Activated T-helper 1 cell treated with Interleukin-2 at 50 U/mL for 16 hours (primary cell): ENCODE measurements at regions not wholly inside any gene's neighbourhood (a gene's known extent, or its start where the extent isn't known, plus 50 kb on each side); places are given as distances from the start of the nearest gene placed in this dataset.
"Not testable (repeated sequence)": the region's sequence is repeated elsewhere in the genome, so short reads cannot be mapped to it uniquely, and the experiment has no call there.

Source experiments
- DNase-seq: peaks from one replicate; pipeline ENCODE4 v3.0.0-alpha.2; 2020; ENCODE audit warnings: low read depth

- DNase-seq: no peak
Observed at GRCh38 chr7:69254643-69255042, 343.6 kb upstream of the AUTS2 start.

- no peak for DNase-seq
Observed at GRCh38 chr7:69256634-69257081, 341.6 kb upstream of the AUTS2 start.

GRCh38 chr7:69257592-69257991 is 340.7 kb upstream of the AUTS2 start:
- DNase-seq: no peak

- no peak for DNase-seq
Observed at GRCh38 chr7:69259445-69259844, 338.8 kb upstream of the AUTS2 start.

- DNase-seq: no peak
Observed at GRCh38 chr7:69260023-69260422, 338.3 kb upstream of the AUTS2 start.

GRCh38 chr7:69263550-69263949 is 334.7 kb upstream of the AUTS2 start:
- no peak for DNase-seq

- DNase-seq: no peak
Observed at GRCh38 chr7:69269806-69270205, 328.5 kb upstream of the AUTS2 start.

- no peak for DNase-seq
Observed at GRCh38 chr7:69272101-69272500, 326.2 kb upstream of the AUTS2 start.

GRCh38 chr7:69276011-69276729 is 322.1 kb upstream of the AUTS2 start:
- DNase-seq: no peak

GRCh38 chr7:69277366-69277765 is 320.9 kb upstream of the AUTS2 start:
- DNase-seq: no peak

GRCh38 chr7:69282946-69283345 is 315.3 kb upstream of the AUTS2 start:
- no peak for DNase-seq

GRCh38 chr7:69283421-69283820 is 314.9 kb upstream of the AUTS2 start:
- no peak for DNase-seq

- DNase-seq: no peak
Observed at GRCh38 chr7:69285854-69286253, 312.4 kb upstream of the AUTS2 start.

- no peak for DNase-seq
Observed at GRCh38 chr7:69295977-69296376, 302.3 kb upstream of the AUTS2 start.

- no peak for DNase-seq
Observed at GRCh38 chr7:69301253-69301652, 297.0 kb upstream of the AUTS2 start.

GRCh38 chr7:69309601-69310000 is 288.7 kb upstream of the AUTS2 start:
- DNase-seq: no peak

- DNase-seq: no peak
Observed at GRCh38 chr7:69311489-69311888, 286.8 kb upstream of the AUTS2 start.

- DNase-seq: not testable (repeated sequence)
Observed at GRCh38 chr7:69313852-69314251, 284.4 kb upstream of the AUTS2 start.

- DNase-seq: no peak
Observed at GRCh38 chr7:69318794-69319193, 279.5 kb upstream of the AUTS2 start.

- no peak for DNase-seq
Observed at GRCh38 chr7:69328516-69328915, 269.8 kb upstream of the AUTS2 start.

GRCh38 chr7:69334701-69335100 is 263.6 kb upstream of the AUTS2 start:
- DNase-seq: no peak

GRCh38 chr7:69335331-69335730 is 262.9 kb upstream of the AUTS2 start:
- no peak for DNase-seq

GRCh38 chr7:69336976-69337375 is 261.3 kb upstream of the AUTS2 start:
- no peak for DNase-seq

- no peak for DNase-seq
Observed at GRCh38 chr7:69338144-69338543, 260.1 kb upstream of the AUTS2 start.
